Uterus (tissue), 2 donors: ENCODE measurements at regions not wholly inside any gene's neighbourhood (a gene's known extent, or its start where the extent isn't known, plus 50 kb on each side); places are given as distances from the start of the nearest gene placed in this dataset.

Experiments used
- POLR2A ChIP-seq, 2 donors: fragments of 450-650 bp; IDR thresholded peaks; one replicate each; pipeline ENCODE4 v1.6.1; 2016; ENCODE audit warnings: antibody characterized with exemption in 2 of 2, mild to moderate bottlenecking in 1 of 2, moderate library complexity in 1 of 2
- TF ChIP-seq, protein P1 (sequence below), 4 experiments: fragments of 200-600 bp in 2 of 4; fragments of 450-650 bp in 2 of 4; sonication (generic) in 2 of 4; IDR thresholded peaks; one replicate each; pipeline ENCODE4 v1.5.1; 2016 to 2019; ENCODE audit warnings: antibody characterized with exemption in 4 of 4, mild to moderate bottlenecking in 2 of 4, moderate library complexity in 1 of 4

- TF ChIP-seq, protein P1, sequence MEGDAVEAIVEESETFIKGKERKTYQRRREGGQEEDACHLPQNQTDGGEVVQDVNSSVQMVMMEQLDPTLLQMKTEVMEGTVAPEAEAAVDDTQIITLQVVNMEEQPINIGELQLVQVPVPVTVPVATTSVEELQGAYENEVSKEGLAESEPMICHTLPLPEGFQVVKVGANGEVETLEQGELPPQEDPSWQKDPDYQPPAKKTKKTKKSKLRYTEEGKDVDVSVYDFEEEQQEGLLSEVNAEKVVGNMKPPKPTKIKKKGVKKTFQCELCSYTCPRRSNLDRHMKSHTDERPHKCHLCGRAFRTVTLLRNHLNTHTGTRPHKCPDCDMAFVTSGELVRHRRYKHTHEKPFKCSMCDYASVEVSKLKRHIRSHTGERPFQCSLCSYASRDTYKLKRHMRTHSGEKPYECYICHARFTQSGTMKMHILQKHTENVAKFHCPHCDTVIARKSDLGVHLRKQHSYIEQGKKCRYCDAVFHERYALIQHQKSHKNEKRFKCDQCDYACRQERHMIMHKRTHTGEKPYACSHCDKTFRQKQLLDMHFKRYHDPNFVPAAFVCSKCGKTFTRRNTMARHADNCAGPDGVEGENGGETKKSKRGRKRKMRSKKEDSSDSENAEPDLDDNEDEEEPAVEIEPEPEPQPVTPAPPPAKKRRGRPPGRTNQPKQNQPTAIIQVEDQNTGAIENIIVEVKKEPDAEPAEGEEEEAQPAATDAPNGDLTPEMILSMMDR (IDR thresholded peaks at IDR 0.05) = no peak
- no peak for TF ChIP-seq POLR2A (IDR thresholded peaks at IDR 0.05)
Observed at GRCh38 chr3:187445356-187445755, 77.2 kb downstream of the RTP4 start.
